ENCODE measurements at regions not wholly inside any gene's neighbourhood (a gene's known extent, or its start where the extent isn't known, plus 50 kb on each side); places are given as distances from the start of the nearest gene placed in this dataset.
A peak's percentile ranks its signal among the peaks of the same experiment; 100 is the strongest.
"Not testable (repeated sequence)": the region's sequence is repeated elsewhere in the genome, so short reads cannot be mapped to it uniquely, and the experiment has no call there.

GRCh38 chr10:30695481-30696236 lies 66.1 kb upstream of the LYZL2 start:
- peak; percentile 23 to 48 (median 34) for DNase-seq

DNA sequence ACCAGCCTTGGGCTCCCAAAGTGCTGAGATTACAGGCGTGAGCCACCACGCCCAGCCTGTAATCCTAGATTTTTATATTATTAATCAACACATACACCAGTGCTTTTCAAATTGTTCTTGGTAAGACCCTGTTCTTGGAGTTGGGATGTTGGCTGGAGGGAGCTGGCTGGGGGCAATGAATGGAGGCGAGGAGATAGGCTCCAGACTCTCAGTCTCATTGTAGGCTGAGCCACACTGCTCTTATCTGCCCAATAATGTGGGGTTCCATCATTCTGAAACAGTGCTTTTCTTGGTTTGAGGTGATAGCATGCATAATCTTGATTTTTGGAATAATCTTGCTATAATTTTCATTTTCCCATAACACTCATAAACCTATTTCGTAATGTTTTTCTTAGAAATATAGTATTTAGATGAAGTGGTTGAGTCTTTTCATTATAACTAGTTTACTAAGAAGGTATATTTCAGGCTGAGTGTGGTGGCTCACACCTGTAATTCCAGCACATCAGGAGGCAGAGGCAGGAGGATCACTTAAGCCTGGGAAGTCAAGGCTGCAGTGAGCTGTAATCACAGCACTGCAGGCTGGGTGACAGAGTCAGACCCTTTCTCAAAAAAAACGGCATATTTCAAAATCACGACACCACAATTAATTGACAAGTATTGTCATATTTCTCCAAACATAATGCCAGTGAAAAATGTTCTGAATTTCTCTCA lies 65.1 kb upstream of the LYZL2 start:
- no peak for DNase-seq

DNA sequence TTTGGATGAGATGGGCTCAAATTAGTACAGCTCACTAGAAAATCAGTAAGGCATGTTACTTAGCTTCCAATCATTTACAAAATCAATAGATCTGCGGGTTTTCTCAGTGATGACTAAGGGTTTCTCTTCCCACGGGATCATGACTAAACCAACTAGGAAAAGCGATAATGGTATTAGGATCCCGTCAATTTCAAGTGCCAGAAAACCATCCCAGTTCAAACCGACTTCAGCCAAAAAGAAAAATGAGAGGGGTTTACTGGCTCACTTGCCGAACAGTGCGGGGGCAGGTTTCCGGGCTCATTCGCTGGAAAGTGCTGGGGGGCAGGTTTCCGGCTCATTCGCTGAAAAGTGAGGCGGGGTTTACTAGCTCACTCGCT lies 62.1 kb upstream of the LYZL2 start:
- DNase-seq = no peak

DNA sequence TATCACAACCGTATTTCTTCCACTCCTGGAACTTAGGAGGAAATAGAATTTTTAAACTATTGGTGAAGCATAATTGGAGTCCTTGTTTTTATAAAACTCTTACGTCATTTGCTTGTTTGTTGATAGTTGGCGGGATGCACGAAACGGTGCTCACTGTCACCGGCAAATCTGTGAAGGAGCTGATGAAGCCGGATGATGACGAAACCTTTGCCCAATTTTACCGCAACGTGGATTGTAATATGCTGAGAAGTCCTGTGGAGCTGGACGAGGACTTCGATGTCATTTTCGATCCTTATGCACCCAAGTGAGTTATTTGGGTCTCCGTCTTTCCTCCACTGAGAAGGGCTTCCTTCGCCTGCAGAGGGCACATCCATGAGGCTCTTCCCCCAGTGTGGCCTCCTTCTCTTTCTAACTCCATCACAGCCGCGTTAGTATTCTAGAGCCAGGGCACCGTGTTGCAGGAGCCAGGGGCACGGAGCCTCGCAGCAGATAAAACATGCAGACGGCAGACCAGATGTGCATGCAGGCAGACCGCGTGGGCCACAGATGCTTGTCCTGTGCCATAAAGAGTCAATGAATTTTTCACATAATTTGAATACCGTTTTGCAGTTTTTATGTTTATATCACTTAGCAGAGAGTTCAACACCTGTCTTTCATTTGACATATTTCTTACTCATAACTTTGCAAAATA lies 61.5 kb upstream of the LYZL2 start:
- DNase-seq = not testable (repeated sequence)

DNA sequence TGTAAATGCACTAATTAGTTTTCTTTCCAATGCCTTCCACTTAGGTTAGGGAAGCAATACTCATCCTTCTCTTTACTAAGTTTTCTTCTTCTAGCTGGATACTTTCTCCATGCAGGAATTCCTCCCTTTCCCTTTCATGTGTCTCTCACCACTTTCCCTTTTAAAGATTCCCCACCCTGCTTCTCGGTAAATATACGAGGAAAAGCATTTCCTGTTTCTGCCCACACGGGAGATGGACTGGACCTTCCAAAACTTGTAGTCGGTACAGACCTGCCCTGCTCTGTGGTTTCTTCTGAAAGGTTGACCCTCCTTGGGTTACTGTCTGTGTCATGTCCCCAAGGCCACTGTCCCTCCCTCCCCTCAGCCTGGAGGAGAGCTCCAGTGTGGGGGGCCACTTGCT lies 58.9 kb upstream of the LYZL2 start:
- DNase-seq = no peak

DNA sequence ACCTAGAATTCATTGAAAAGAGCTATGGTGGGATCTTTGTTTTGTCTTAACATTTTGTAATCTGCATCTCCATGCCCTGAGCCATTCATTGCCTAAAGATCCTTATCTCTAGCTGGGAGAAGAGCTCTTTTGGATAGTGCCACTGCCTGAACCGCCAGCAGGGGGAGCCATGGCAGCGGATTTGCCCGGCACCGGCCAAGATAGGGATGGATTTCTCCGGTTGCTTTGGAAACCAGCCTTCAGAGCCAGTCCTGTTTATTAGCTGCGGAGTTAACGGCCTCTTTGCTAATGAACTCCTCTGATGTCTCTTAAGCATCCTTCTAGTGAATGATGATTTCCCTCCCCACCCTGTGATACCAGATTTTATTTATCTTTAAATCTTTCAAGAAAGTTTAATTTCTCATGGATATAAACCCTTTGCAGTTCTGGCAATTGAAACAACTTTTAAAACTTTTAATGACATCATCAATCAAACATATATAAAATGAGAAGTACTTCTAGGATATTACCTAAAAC lies 58.2 kb upstream of the LYZL2 start:
- DNase-seq = peak; percentile 29 to 81 (median 62)

DNA sequence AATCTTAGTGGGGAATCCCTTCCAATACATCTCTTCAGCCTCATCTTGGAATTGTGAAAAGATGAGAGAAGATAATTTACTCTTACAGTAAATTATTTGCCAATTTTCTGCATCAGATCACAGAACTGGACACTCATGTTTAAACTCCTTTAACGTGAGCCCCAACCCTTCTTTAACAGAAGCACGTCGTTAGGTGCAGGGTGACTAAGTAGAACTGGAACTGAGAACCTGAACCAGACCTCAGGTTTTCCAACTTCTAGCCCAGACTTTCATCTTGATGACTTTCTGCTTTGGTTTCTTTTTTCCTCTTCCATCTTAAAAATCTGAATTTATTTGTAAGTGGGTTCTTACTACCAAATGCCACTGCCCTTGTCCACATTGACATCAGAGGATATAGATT lies 57.2 kb upstream of the LYZL2 start:
- DNase-seq = no peak

DNA sequence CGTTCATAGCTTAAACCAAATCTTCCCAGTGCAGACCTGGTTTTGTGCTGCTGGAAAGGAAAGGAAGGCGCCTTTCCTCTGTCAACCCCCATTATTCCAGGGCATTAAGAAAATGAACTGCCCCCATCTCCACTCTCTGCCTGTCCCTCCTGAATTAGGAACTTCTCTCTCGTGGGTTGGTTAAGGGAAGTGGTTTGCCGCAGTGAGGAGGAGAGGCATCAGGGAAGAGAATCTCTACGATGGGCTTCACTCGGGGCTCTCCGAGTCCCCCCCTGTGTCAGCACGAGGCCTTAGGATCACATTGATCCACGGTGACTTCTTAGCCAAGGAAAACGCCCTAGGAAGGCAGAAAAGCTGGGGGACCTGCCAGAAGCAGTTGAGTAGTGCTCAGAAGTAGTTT lies 53.9 kb upstream of the LYZL2 start:
- no peak for DNase-seq

- not testable (repeated sequence) for DNase-seq
Observed at GRCh38 chr10:30682377-30683199, 53.0 kb upstream of the LYZL2 start.

DNA sequence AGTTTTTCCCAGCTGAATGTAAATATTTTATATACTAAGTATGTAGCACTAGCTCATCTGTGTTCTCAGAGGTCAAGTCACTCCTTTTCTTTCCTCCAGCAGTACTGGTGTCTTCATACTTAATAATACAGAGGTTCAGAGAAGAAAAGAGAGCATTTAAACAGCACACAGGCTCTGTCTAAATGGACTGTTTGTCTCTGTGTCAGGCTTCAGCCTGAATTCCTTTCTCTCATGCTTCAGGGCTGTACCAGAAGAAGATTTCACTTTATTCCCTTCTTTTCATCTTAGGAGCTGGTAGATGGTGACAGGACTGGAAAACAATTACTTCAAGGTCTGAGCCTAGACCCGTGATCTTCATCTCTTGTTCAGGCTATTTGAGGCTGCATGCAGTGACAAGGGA lies 51.4 kb upstream of the LYZL2 start:
- no peak for DNase-seq

Measured in stimulated activated naive CD4-positive, alpha-beta T cell (primary cell).